B cell (primary cell): ENCODE measurements at regions not wholly inside any gene's neighbourhood (a gene's known extent, or its start where the extent isn't known, plus 50 kb on each side); places are given as distances from the start of the nearest gene placed in this dataset.

ENCODE experiments used
- ATAC-seq: fragments of 200-7000 bp; cut with Tn5 transposase; one replicate; pipeline ENCODE4 v1.10.0; 2021; ENCODE audit warnings: low read depth, mild to moderate bottlenecking, moderate number of reproducible peaks, moderate library complexity
- CTCF ChIA-PET: fragments of 350-600 bp; sonication (Branson Sonifier 250); formaldehyde crosslinking; loops from one replicate; lab custom pipeline; 2021; ENCODE audit warnings: antibody characterized with exemption, inconsistent platforms; lab: Charles Lee
- POLR2A ChIA-PET: fragments of 350-600 bp; sonication (Branson Sonifier 250); formaldehyde crosslinking; loops from one replicate; lab custom pipeline; 2021; ENCODE audit warnings: antibody characterized with exemption; lab: Charles Lee
- DNase-seq: peaks from one replicate; pipeline ENCODE4 v3.0.0; 2013
- H2AFZ ChIP-seq: 2 replicates; pipeline ENCODE4 v1.6.1; 2012; ENCODE audit warnings: mild to moderate bottlenecking, low read depth, low read length; ENCODE audit not compliant: insufficient read depth, poor library complexity, severe bottlenecking
- H3K27ac ChIP-seq, 2 donors: 1 replicate in 1 of 2; 2 replicates in 1 of 2; pipeline ENCODE4 v1.5.1; 2012 to 2013; ENCODE audit warnings: low read length in 2 of 2, mild to moderate bottlenecking in 2 of 2, moderate library complexity in 1 of 2
- H3K27me3 ChIP-seq, 4 experiments: fragments of 200-600 bp in 1 of 4; sonication (generic) in 1 of 4; replicated peaks in 1 of 4; 1 replicate in 2 of 4; 2 replicates in 2 of 4; pipeline versions ENCODE4 v1.6.1 to v1.7.0; 2013 to 2016; ENCODE audit warnings: low read length in 3 of 4, mild to moderate bottlenecking in 2 of 4, mixed read lengths in 1 of 4, moderate library complexity in 1 of 4; ENCODE audit not compliant: insufficient read depth in 4 of 4, control insufficient read depth in 3 of 4; ENCODE audit errors: control extremely low read depth in 1 of 4
- H3K36me3 ChIP-seq, 2 experiments: replicated peaks in 1 of 2; 1 replicate in 1 of 2; 2 replicates in 1 of 2; pipeline versions ENCODE4 v1.6.1 to v1.7.1; 2013; ENCODE audit warnings: low read length in 1 of 2; ENCODE audit not compliant: insufficient read depth in 2 of 2, control insufficient read depth in 1 of 2; ENCODE audit errors: control extremely low read depth in 1 of 2, extremely low read depth in 1 of 2
- H3K4me1 ChIP-seq, 2 donors: fragments of 200-600 bp in 1 of 2; sonication (generic) in 1 of 2; 1 replicate in 1 of 2; 2 replicates in 1 of 2; pipeline versions ENCODE4 v1.5.1 to v1.6.1; 2013 to 2017; ENCODE audit warnings: low read length in 2 of 2; ENCODE audit not compliant: control insufficient read depth in 2 of 2, insufficient read depth in 2 of 2
- H3K4me2 ChIP-seq: replicated peaks from 2 replicates; pipeline ENCODE3; 2012; ENCODE audit warnings: mild to moderate bottlenecking, low read depth, low read length; ENCODE audit not compliant: poor library complexity, severe bottlenecking
- H3K4me3 ChIP-seq, 5 experiments: fragments of 200-600 bp in 1 of 5; sonication (generic) in 1 of 5; 1 replicate in 3 of 5; 2 replicates in 2 of 5; pipeline versions ENCODE4 v1.5.1 to v1.7.0; 2011 to 2016; ENCODE audit warnings: low read length in 4 of 5, mild to moderate bottlenecking in 4 of 5, low read depth in 2 of 5, control low read depth in 1 of 5, moderate library complexity in 1 of 5; ENCODE audit not compliant: insufficient read depth in 1 of 5; ENCODE audit errors: control extremely low read depth in 1 of 5, extremely low read depth in 1 of 5
- H3K79me2 ChIP-seq: fragments of 200-600 bp; sonication (generic); one replicate; pipeline ENCODE4 v1.6.0; 2016; ENCODE audit warnings: low read length; ENCODE audit not compliant: control insufficient read depth, insufficient read depth
- H3K9ac ChIP-seq: fragments of 200-600 bp; sonication (generic); 2 replicates; pipeline ENCODE4 v1.6.1; 2017; ENCODE audit warnings: mild to moderate bottlenecking, low read length, moderate library complexity
- H3K9me3 ChIP-seq, 3 donors: one replicate each; pipeline versions ENCODE4 v1.6.1 to v1.7.1; 2013; ENCODE audit warnings: low read length in 2 of 3; ENCODE audit not compliant: control insufficient read depth in 2 of 3, insufficient read depth in 1 of 3; ENCODE audit errors: control extremely low read depth in 1 of 3
- H4K20me1 ChIP-seq: 2 replicates; pipeline ENCODE4 v1.6.0; 2012; ENCODE audit warnings: mild to moderate bottlenecking, low read length; ENCODE audit not compliant: insufficient read depth, control insufficient read depth, poor library complexity, severe bottlenecking
- H3K27ac Mint-ChIP-seq: one replicate; pipeline ENCODE4 v1.8.0; 2021; ENCODE audit warnings: mixed read lengths
- H3K27me3 Mint-ChIP-seq: one replicate; pipeline ENCODE4 v1.8.0; 2021; ENCODE audit warnings: mixed read lengths
- H3K4me1 Mint-ChIP-seq: one replicate; pipeline ENCODE4 v1.8.0; 2021; ENCODE audit warnings: mixed read lengths
- H3K4me3 Mint-ChIP-seq: one replicate; pipeline ENCODE4 v1.8.0; 2021; ENCODE audit warnings: mixed read lengths
- H3K9me3 Mint-ChIP-seq: one replicate; pipeline ENCODE4 v1.8.0; 2022; ENCODE audit warnings: mixed read lengths; ENCODE audit not compliant: insufficient read depth
- EZH2 ChIP-seq: IDR thresholded peaks from 2 replicates; pipeline ENCODE4 v1.6.1; 2012; ENCODE audit warnings: borderline replicate concordance, low read depth, mild to moderate bottlenecking, moderate library complexity, low read length; ENCODE audit not compliant: insufficient read depth, poor library complexity, severe bottlenecking
- WGBS: methylation state at CpG from one replicate; pipeline ENCODE4 v1.1.5; 2013; ENCODE audit warnings: missing lambda C conversion rate; ENCODE audit not compliant: insufficient coverage; 5-methylcytosine and 5-hydroxymethylcytosine counted together
- intact Hi-C: fragments of 100-400 bp; cut with micrococcal nuclease; formaldehyde crosslinking; loops from one replicate; pipeline ENCODE4 v1.10.0; 2022
- TF ChIP-seq, protein P1 (sequence below): fragments of 200-600 bp; IDR thresholded peaks from one replicate; pipeline ENCODE4 v1.8.0; 2022; ENCODE audit warnings: antibody characterized with exemption, mild to moderate bottlenecking

DNA sequence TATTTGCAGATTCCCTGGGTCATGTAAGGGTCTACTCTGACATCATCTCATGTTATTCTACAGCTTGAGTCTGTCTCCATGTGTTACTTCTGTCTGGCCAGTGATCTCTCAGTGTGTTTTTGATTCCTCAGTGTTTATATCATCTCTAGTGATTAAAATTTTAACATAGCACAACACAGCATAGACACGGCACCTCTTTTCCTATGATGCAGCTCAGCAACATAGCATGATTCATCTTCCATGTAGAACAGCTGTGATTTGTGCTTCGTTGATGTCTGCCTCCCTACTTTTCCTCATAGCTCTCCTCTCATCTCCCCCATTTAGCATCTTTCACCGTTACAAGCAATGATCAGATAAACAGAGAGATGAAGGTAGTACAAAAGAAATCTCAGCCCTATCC lies 163.9 kb upstream of the DPT start:
- peaks cover 23% of the 10 kb centered on the region for H3K27me3 Mint-ChIP-seq
- H3K9me3 ChIP-seq, result peaks cover 0 to 5% (median 0%) of the 10 kb centered on the region in 3 donors
- POLR2A ChIA-PET, result no interaction called here
- 89% methylated on average over 1 of the region's 3 CpGs for WGBS
- no peak overlapping the region for H3K4me3 Mint-ChIP-seq
- no peak overlapping the region for H3K4me3 ChIP-seq
- H3K4me1 ChIP-seq, result no peaks in the 10 kb centered on the region
- no peaks in the 10 kb centered on the region for H3K9me3 Mint-ChIP-seq
- CTCF ChIA-PET, result no interaction called here
- no peaks in the 10 kb centered on the region for H3K4me1 Mint-ChIP-seq
- intact Hi-C loops, result no loop called here
- no peaks in the 10 kb centered on the region for H4K20me1 ChIP-seq
- no peaks in the 10 kb centered on the region for H3K79me2 ChIP-seq
- H3K4me2 ChIP-seq, result no peak overlapping the region
- TF ChIP-seq, protein P1, sequence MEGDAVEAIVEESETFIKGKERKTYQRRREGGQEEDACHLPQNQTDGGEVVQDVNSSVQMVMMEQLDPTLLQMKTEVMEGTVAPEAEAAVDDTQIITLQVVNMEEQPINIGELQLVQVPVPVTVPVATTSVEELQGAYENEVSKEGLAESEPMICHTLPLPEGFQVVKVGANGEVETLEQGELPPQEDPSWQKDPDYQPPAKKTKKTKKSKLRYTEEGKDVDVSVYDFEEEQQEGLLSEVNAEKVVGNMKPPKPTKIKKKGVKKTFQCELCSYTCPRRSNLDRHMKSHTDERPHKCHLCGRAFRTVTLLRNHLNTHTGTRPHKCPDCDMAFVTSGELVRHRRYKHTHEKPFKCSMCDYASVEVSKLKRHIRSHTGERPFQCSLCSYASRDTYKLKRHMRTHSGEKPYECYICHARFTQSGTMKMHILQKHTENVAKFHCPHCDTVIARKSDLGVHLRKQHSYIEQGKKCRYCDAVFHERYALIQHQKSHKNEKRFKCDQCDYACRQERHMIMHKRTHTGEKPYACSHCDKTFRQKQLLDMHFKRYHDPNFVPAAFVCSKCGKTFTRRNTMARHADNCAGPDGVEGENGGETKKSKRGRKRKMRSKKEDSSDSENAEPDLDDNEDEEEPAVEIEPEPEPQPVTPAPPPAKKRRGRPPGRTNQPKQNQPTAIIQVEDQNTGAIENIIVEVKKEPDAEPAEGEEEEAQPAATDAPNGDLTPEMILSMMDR, result no peak
- no peak for ATAC-seq
- DNase-seq, result no peak
- no peak overlapping the region for H3K27ac ChIP-seq
- H3K9ac ChIP-seq, result no peak overlapping the region
- H3K27me3 ChIP-seq, result peaks cover 0 to 5% (median 0%) of the 10 kb centered on the region in 4 experiments
- H3K36me3 ChIP-seq, result no peaks in the 10 kb centered on the region
- H2AFZ ChIP-seq, result no peak overlapping the region
- no peak overlapping the region for H3K27ac Mint-ChIP-seq

DNA sequence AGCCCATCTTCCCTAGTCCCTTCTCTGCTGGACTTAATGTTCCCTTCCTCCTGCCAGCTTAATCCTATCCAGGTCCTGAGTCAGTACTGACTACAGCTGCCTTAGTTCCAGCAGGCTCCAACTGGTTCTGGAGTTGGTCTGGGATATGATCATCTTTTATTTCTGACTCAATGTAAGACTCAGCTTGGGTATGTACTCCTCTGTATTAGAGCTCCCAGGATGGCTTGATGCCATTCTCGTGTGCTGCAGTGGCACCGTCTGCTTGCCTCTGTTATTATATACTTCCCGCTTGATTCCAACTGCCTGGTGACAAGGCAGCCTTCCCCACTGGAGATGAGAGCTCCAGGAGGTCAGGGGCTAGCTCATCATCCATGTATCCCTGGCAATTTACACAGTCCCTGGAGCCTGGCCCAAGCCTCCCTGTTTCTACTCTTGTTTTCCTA lies 164.4 kb upstream of the DPT start:
- Histone ChIP-seq H4K20me1 (no peaks in the 10 kb centered on the region), H2AFZ (no peak overlapping the region), H3K79me2 (no peaks in the 10 kb centered on the region), H3K9ac (no peak overlapping the region), H3K27ac (no peak overlapping the region), H3K9me3 (peaks cover 0 to 2% (median 0%) of the 10 kb centered on the region in 3 donors), H3K27me3 (peaks cover 0 to 1% (median 0%) of the 10 kb centered on the region in 4 experiments), H3K4me1 (no peaks in the 10 kb centered on the region), H3K36me3 (no peaks in the 10 kb centered on the region), H3K4me3 (no peak overlapping the region), H3K4me2 (no peak overlapping the region)
- no peak for DNase-seq
- H3K4me3 Mint-ChIP-seq, result no peak overlapping the region
- peaks cover 19% of the 10 kb centered on the region for H3K27me3 Mint-ChIP-seq
- ChIA-PET CTCF (no interaction called here), POLR2A (no interaction called here)
- H3K4me1 Mint-ChIP-seq, result no peaks in the 10 kb centered on the region
- no peak for ATAC-seq
- no peak overlapping the region for H3K27ac Mint-ChIP-seq
- H3K9me3 Mint-ChIP-seq, result no peaks in the 10 kb centered on the region
- TF ChIP-seq, protein P1, result no peak
- no peak for TF ChIP-seq EZH2
- 96% methylated on average over 3 of the region's 3 CpGs for WGBS
- intact Hi-C loops, result no loop called here
